ENCODE measurements at regions not wholly inside any gene's neighbourhood (a gene's known extent, or its start where the extent isn't known, plus 50 kb on each side); places are given as distances from the start of the nearest gene placed in this dataset.

- dilution Hi-C loops (cut with HindIII; ENCODE audit: low sequenced_read_pairs, unreplicated experiment) = no loop called here
- DNase-seq = peak; percentile 49
- H4K5ac ChIP-seq (ENCODE audit: low read depth, low read length) = no peak overlapping the region
- H3K9ac ChIP-seq (ENCODE audit: low read depth, low read length) = no peak overlapping the region
- in situ Hi-C loops (cut with MboI; ENCODE audit: low sequenced_read_pairs) = no loop called here
- no peak overlapping the region for H2AK9ac ChIP-seq (replicated peaks; ENCODE audit: low read depth, low read length, poor library complexity)
- no peak overlapping the region for H3K4me3 ChIP-seq (ENCODE audit: insufficient read depth, low read depth, low read length)
- H3K23ac ChIP-seq (ENCODE audit: low read depth, low read length) = no peak overlapping the region
- H3K4me2 ChIP-seq (ENCODE audit: low read depth, low read length) = no peak overlapping the region
- H2AK5ac ChIP-seq (ENCODE audit: low read depth, low read length) = no peak overlapping the region
- no peak overlapping the region for H2BK120ac ChIP-seq (ENCODE audit: low read depth, low read length)
- no peaks in the 10 kb centered on the region for H3K4me1 ChIP-seq (ENCODE audit: control insufficient read depth, insufficient read depth, low read length)
- H3K9me1 ChIP-seq (ENCODE audit: insufficient read depth, low read length) = no peaks in the 10 kb centered on the region
- H3K56ac ChIP-seq (ENCODE audit: extremely low read depth, insufficient read depth, low read length) = no peak overlapping the region
- BruUV-seq (replicated peaks) = no TSS peak
- WGBS, 2 experiments (ENCODE audit: extremely low coverage in 2 of 2, insufficient read length in 1 of 2) = no CpG with 5 or more reads among the region's 1 CpG
- H3K14ac ChIP-seq (replicated peaks; ENCODE audit: low read depth, low read length) = no peak overlapping the region
- H2BK15ac ChIP-seq (ENCODE audit: low read depth, low read length) = no peak overlapping the region
- TF ChIP-seq POLR2A (IDR thresholded peaks at IDR 0.05; ENCODE audit: low read depth, low read length) = no peak
- TF ChIP-seq CEBPB (IDR thresholded peaks at IDR 0.05; ENCODE audit: low read depth, low read length) = peak; percentile 16; the same call in 1 of the 2 replicates
- no peak for TF ChIP-seq FOS (IDR thresholded peaks at IDR 0.05; ENCODE audit: low read depth, low read length)
- TF ChIP-seq SMC3 (IDR thresholded peaks at IDR 0.05; ENCODE audit: low read depth, low read length) = no peak
- 0 out of 2 replicates have a peak, but pooled peaks have one; percentile 32 for ATAC-seq (ENCODE audit: low read depth)
- H2BK20ac ChIP-seq (ENCODE audit: low read depth, low read length) = no peak overlapping the region
- H3K79me1 ChIP-seq (ENCODE audit: low read depth in 1 of 2, low read length in 2 of 2) = no peaks in the 10 kb centered on the region
- no peak overlapping the region for H4K8ac ChIP-seq (ENCODE audit: low read depth in 2 of 2, low read length in 2 of 2)
- no peaks in the 10 kb centered on the region for H3K36me3 ChIP-seq (ENCODE audit: control insufficient read depth, insufficient read depth, low read length)
- H3K18ac ChIP-seq (ENCODE audit: low read depth, low read length) = no peak overlapping the region
- H3K9me3 ChIP-seq (ENCODE audit: control insufficient read depth, insufficient read depth, low read length) = no peaks in the 10 kb centered on the region
- H2BK5ac ChIP-seq (ENCODE audit: low read depth, low read length, poor library complexity, severe bottlenecking) = no peak overlapping the region
- intact Hi-C loops (cut with micrococcal nuclease) = no loop called here
- ChIA-PET CTCF (no interaction called here), POLR2A (ENCODE audit: unreplicated experiment) (no interaction called here)
- H2AFZ ChIP-seq (replicated peaks; ENCODE audit: low read length, poor library complexity) = no peak overlapping the region
- no peak overlapping the region for H3K4ac ChIP-seq (ENCODE audit: low read depth, low read length)
- no peaks in the 10 kb centered on the region for H4K20me1 ChIP-seq (ENCODE audit: insufficient read depth, low read length)
- peaks cover 22% of the 10 kb centered on the region for H3K27me3 ChIP-seq (ENCODE audit: control insufficient read depth, insufficient read depth, low read length)
- H3K27ac ChIP-seq (ENCODE audit: insufficient read depth, low read length) = no peak overlapping the region
- no peak overlapping the region for H4K91ac ChIP-seq (ENCODE audit: insufficient read depth, low read depth, low read length)
These were observed 87.6 kb downstream of the IRS2 start for GRCh38 chr13:109698779-109699178.

Measured in IMR-90 (cell line).